Peyer's patch (tissue), 4 donors: ENCODE measurements at regions not wholly inside any gene's neighbourhood (a gene's known extent, or its start where the extent isn't known, plus 50 kb on each side); places are given as distances from the start of the nearest gene placed in this dataset.
A peak's percentile ranks its signal among the peaks of the same experiment; 100 is the strongest.

ENCODE experiments used
- CTCF ChIP-seq, 6 experiments: fragments of 450-650 bp in 4 of 6; fragments of 200-600 bp in 2 of 6; sonication (generic) in 1 of 6; IDR thresholded peaks; one replicate each; pipeline ENCODE4 v1.5.1; 2017 to 2019; ENCODE audit warnings: antibody characterized with exemption in 6 of 6, mild to moderate bottlenecking in 3 of 6, moderate library complexity in 1 of 6
- POLR2A ChIP-seq, 2 donors: fragments of 450-650 bp; IDR thresholded peaks; one replicate each; pipeline ENCODE4 v1.5.1; 2017; ENCODE audit warnings: antibody characterized with exemption in 2 of 2, mild to moderate bottlenecking in 2 of 2, moderate library complexity in 2 of 2

DNA sequence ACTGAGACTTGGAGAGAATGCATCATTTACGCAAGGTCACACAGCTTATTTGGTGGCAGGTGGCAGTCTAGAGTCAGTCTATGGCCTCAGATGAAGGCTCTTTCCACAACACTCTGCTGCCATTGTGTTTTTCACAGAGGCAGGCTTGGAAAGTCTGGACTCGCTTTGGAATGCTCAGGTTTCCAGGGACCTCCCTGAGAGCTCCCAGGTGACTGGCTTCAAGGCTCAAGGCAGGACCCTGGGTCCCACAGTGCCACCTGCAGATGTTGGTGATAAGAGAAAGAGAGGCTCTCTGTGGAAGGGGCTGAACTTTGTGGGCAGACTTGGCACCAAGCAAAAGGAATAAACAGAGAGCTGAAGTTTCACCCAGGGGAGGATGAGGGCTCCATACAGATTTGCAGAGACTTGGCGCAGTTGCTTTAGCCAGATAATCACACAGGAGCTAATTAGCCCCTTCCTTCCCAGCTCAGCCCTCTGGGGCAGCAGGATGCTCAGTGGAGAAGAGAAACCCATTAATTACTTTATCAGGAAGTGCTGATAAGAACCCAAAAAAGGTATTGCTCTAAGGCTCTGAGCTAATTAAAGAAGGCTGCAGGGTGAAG, 103.5 kb downstream of the LBH start:
- peak in 4 of 6 experiments; percentile 12 to 26 (median 20) for TF ChIP-seq CTCF (IDR thresholded peaks at IDR 0.05)
- TF ChIP-seq POLR2A (IDR thresholded peaks at IDR 0.05) = no peak
